SK-N-SH (cell line): ENCODE measurements at regions not wholly inside any gene's neighbourhood (a gene's known extent, or its start where the extent isn't known, plus 50 kb on each side); places are given as distances from the start of the nearest gene placed in this dataset.
"Not testable (repeated sequence)": the region's sequence is repeated elsewhere in the genome, so short reads cannot be mapped to it uniquely, and the experiment has no call there.

Experiments used
- EZH2phosphoT487 ChIP-seq: fragments of 200-600 bp; sonication (generic); IDR thresholded peaks from 2 replicates; pipeline ENCODE4 v1.6.1; 2017; ENCODE audit warnings: low read depth, mixed run types, mild to moderate bottlenecking, antibody characterized with exemption, moderate library complexity, borderline replicate concordance
- FOSL2 ChIP-seq: IDR thresholded peaks from 2 replicates; pipeline ENCODE4 v1.4.0; 2012; ENCODE audit warnings: low read depth, mild to moderate bottlenecking, moderate library complexity, borderline replicate concordance
- POLR2AphosphoS5 ChIP-seq: IDR thresholded peaks from 2 replicates; pipeline ENCODE4 v1.6.1; 2012; ENCODE audit warnings: low read depth, low read length
- SMC3 ChIP-seq: IDR thresholded peaks from 2 replicates; pipeline ENCODE4 v1.6.1; 2012; ENCODE audit warnings: low read depth, low read length, improper control_type of control experiment
- TF ChIP-seq, protein P1 (sequence below): fragments of 200-600 bp; sonication (generic); IDR thresholded peaks from 2 replicates; pipeline ENCODE4 v1.6.1; 2017; ENCODE audit warnings: antibody characterized with exemption, mild to moderate bottlenecking, moderate library complexity
- TF ChIP-seq, protein P2 (sequence below): IDR thresholded peaks from 2 replicates; pipeline ENCODE4 v1.4.0; 2012; ENCODE audit warnings: low read depth
- TF ChIP-seq, protein P3 (sequence below): fragments of 150-350 bp; IDR thresholded peaks from 2 replicates; pipeline ENCODE4 v1.6.1; 2017; ENCODE audit warnings: antibody characterized with exemption, low read length, low read depth, borderline replicate concordance

DNA sequence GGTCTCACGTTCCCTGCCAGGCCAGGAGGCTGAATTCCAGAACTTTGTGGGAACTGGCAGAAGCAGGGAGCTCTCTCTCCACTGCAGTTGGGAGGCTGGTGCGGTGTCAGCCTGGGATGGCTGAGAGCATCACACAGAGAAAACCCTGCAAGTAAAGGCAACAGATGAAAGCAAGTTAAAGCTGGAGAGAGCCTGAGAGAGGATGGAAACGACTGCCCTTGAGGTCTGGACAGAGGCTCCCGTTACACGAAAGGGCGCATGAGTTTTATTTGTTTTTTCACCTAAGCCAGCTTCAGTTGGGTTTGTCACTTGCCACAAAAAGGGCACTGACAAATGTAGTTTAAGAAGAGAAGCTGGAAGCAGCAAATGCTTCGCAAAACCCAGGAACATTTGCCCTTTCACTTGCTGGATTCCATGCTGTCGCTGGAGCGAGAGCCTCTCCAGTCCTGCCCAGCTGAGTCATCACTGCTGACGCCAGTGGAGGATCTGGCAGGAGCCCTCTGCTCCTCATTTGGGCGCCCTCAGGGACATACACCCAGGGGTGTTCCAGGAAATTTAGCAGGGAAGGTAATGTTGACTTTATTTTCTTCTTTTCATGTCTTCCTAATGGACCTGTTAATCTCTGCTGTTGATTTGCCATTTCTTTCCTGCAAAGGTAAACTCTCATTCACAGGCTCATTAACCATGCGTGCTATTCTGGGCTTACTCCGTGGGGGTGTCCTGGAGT lies 308.8 kb upstream of the SFSWAP start:
- TF ChIP-seq, protein P1, sequence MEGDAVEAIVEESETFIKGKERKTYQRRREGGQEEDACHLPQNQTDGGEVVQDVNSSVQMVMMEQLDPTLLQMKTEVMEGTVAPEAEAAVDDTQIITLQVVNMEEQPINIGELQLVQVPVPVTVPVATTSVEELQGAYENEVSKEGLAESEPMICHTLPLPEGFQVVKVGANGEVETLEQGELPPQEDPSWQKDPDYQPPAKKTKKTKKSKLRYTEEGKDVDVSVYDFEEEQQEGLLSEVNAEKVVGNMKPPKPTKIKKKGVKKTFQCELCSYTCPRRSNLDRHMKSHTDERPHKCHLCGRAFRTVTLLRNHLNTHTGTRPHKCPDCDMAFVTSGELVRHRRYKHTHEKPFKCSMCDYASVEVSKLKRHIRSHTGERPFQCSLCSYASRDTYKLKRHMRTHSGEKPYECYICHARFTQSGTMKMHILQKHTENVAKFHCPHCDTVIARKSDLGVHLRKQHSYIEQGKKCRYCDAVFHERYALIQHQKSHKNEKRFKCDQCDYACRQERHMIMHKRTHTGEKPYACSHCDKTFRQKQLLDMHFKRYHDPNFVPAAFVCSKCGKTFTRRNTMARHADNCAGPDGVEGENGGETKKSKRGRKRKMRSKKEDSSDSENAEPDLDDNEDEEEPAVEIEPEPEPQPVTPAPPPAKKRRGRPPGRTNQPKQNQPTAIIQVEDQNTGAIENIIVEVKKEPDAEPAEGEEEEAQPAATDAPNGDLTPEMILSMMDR = not testable (repeated sequence)
- not testable (repeated sequence) for TF ChIP-seq EZH2phosphoT487, FOSL2, POLR2AphosphoS5, SMC3
- TF ChIP-seq, protein P2, sequence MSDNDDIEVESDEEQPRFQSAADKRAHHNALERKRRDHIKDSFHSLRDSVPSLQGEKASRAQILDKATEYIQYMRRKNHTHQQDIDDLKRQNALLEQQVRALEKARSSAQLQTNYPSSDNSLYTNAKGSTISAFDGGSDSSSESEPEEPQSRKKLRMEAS = not testable (repeated sequence)
- TF ChIP-seq, protein P3, sequence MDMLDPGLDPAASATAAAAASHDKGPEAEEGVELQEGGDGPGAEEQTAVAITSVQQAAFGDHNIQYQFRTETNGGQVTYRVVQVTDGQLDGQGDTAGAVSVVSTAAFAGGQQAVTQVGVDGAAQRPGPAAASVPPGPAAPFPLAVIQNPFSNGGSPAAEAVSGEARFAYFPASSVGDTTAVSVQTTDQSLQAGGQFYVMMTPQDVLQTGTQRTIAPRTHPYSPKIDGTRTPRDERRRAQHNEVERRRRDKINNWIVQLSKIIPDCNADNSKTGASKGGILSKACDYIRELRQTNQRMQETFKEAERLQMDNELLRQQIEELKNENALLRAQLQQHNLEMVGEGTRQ = not testable (repeated sequence)
